ENCODE measurements at regions not wholly inside any gene's neighbourhood (a gene's known extent, or its start where the extent isn't known, plus 50 kb on each side); places are given as distances from the start of the nearest gene placed in this dataset.
"Not testable (repeated sequence)": the region's sequence is repeated elsewhere in the genome, so short reads cannot be mapped to it uniquely, and the experiment has no call there.

GRCh38 chr10:117762819-117763172 is 220.2 kb downstream of the EMX2 start:
- H3K4me1 ChIP-seq: no peaks in the 10 kb centered on the region
- H3K36me3 ChIP-seq (ENCODE audit: low read depth, missing control alignments): no peaks in the 10 kb centered on the region
- H3K27ac ChIP-seq: no peak overlapping the region
- intact Hi-C loops (cut with DNase I; ENCODE audit: low total_unique reads): no loop called here
- DNase-seq: no peak
- H3K9me3 ChIP-seq: no peaks in the 10 kb centered on the region
- H3K27me3 ChIP-seq: no peaks in the 10 kb centered on the region
- no peak overlapping the region for H3K4me3 ChIP-seq
- no peak for TF ChIP-seq CTCF (IDR thresholded peaks at IDR 0.05)
- no peak for TF ChIP-seq POLR2A (IDR thresholded peaks at IDR 0.05)
- WGBS, 2 donors: 46 to 52% methylated on average over 9 of the region's 9 CpGs

- Histone ChIP-seq H3K27ac (no peak overlapping the region), H3K27me3 (no peaks in the 10 kb centered on the region), H3K36me3 (ENCODE audit: low read depth, missing control alignments) (no peaks in the 10 kb centered on the region), H3K4me3 (no peak overlapping the region), H3K9me3 (no peaks in the 10 kb centered on the region), H3K4me1 (no peaks in the 10 kb centered on the region)
- 84 to 85% methylated on average over 4 of the region's 4 CpGs for WGBS, 2 donors
- no peak for TF ChIP-seq POLR2A (IDR thresholded peaks at IDR 0.05)
- TF ChIP-seq CTCF (IDR thresholded peaks at IDR 0.05): no peak
- DNase-seq: no peak
- intact Hi-C loops (cut with DNase I; ENCODE audit: low total_unique reads): no loop called here
These were observed 221.0 kb downstream of the EMX2 start for GRCh38 chr10:117763528-117763927.

GRCh38 chr10:117768333-117769042 is 225.9 kb downstream of the EMX2 start:
- DNase-seq: no peak
- H3K27me3 ChIP-seq: no peaks in the 10 kb centered on the region
- intact Hi-C loops (cut with DNase I; ENCODE audit: low total_unique reads): no loop called here
- no peaks in the 10 kb centered on the region for H3K4me1 ChIP-seq
- no peaks in the 10 kb centered on the region for H3K9me3 ChIP-seq
- H3K36me3 ChIP-seq (ENCODE audit: low read depth, missing control alignments): no peaks in the 10 kb centered on the region
- H3K27ac ChIP-seq: no peak overlapping the region
- H3K4me3 ChIP-seq: no peak overlapping the region
- WGBS, 2 donors: 91 to 95% methylated on average over 2 of the region's 2 CpGs
- TF ChIP-seq POLR2A (IDR thresholded peaks at IDR 0.05): no peak
- no peak for TF ChIP-seq CTCF (IDR thresholded peaks at IDR 0.05)

GRCh38 chr10:117775526-117775925 is 233.0 kb downstream of the EMX2 start:
- no peaks in the 10 kb centered on the region for H3K36me3 ChIP-seq (ENCODE audit: low read depth, missing control alignments)
- no peaks in the 10 kb centered on the region for H3K9me3 ChIP-seq
- TF ChIP-seq POLR2A (IDR thresholded peaks at IDR 0.05) (no peak), CTCF (IDR thresholded peaks at IDR 0.05) (no peak)
- DNase-seq: no peak
- H3K27me3 ChIP-seq: no peaks in the 10 kb centered on the region
- no peak overlapping the region for H3K27ac ChIP-seq
- 96% methylated on average over 3 of the region's 3 CpGs for WGBS, 2 donors
- no peaks in the 10 kb centered on the region for H3K4me1 ChIP-seq
- intact Hi-C loops (cut with DNase I; ENCODE audit: low total_unique reads): no loop called here
- no peak overlapping the region for H3K4me3 ChIP-seq

GRCh38 chr10:117777222-117777621 is 234.7 kb downstream of the EMX2 start:
- H3K27me3 ChIP-seq; intact Hi-C loops (cut with DNase I; ENCODE audit: low total_unique reads); H3K27ac ChIP-seq; DNase-seq; H3K9me3 ChIP-seq; H3K4me3 ChIP-seq; H3K4me1 ChIP-seq; H3K36me3 ChIP-seq (ENCODE audit: low read depth, missing control alignments): not testable (repeated sequence)
- 91 to 97% methylated on average over 5 of the region's 5 CpGs for WGBS, 2 donors

All from testis (tissue), 2 donors.